Skeletal muscle satellite cell (primary cell): ENCODE measurements at regions not wholly inside any gene's neighbourhood (a gene's known extent, or its start where the extent isn't known, plus 50 kb on each side); places are given as distances from the start of the nearest gene placed in this dataset.

Experiments used
- H3K27me3 ChIP-seq: 2 replicates; pipeline ENCODE4 v1.7.0; 2013; ENCODE audit warnings: low read length; ENCODE audit not compliant: control insufficient read depth, insufficient read depth
- H3K36me3 ChIP-seq: 2 replicates; pipeline ENCODE4 v1.7.0; 2013; ENCODE audit warnings: mild to moderate bottlenecking, control low read depth, low read length; ENCODE audit not compliant: insufficient read depth
- H3K4me1 ChIP-seq: 2 replicates; pipeline ENCODE4 v1.7.0; 2013; ENCODE audit warnings: low read length; ENCODE audit not compliant: control insufficient read depth, insufficient read depth
- H3K4me2 ChIP-seq: 2 replicates; pipeline ENCODE4 v1.7.0; 2013; ENCODE audit warnings: mild to moderate bottlenecking, low read length
- H3K4me3 ChIP-seq: 2 replicates; pipeline ENCODE4 v1.7.0; 2013; ENCODE audit warnings: low read length
- H3K9ac ChIP-seq: 2 replicates; pipeline ENCODE4 v1.7.0; 2013; ENCODE audit warnings: mild to moderate bottlenecking, low read depth, low read length, moderate library complexity
- H3K9me3 ChIP-seq: replicated peaks from 2 replicates; pipeline ENCODE4 v1.7.0; 2013; ENCODE audit warnings: mild to moderate bottlenecking, control low read depth, low read length

- H3K36me3 ChIP-seq, result no peaks in the 10 kb centered on the region
Observed at GRCh38 chr4:64216741-64217140, 192.5 kb downstream of the TECRL start.

GRCh38 chr4:64205376-64205775 is 203.9 kb downstream of the TECRL start:
- Histone ChIP-seq H3K9ac (no peak overlapping the region), H3K9me3 (no peaks in the 10 kb centered on the region), H3K4me2 (no peak overlapping the region), H3K36me3 (no peaks in the 10 kb centered on the region), H3K27me3 (no peaks in the 10 kb centered on the region), H3K4me3 (no peak overlapping the region), H3K4me1 (no peaks in the 10 kb centered on the region)

More at GRCh38 chr4:64216741-64217140, 192.5 kb downstream of the TECRL start:
- Histone ChIP-seq H3K9ac (no peak overlapping the region), H3K4me1 (no peaks in the 10 kb centered on the region), H3K4me3 (no peak overlapping the region), H3K9me3 (no peaks in the 10 kb centered on the region), H3K4me2 (no peak overlapping the region), H3K27me3 (no peaks in the 10 kb centered on the region)

GRCh38 chr4:64200001-64200555 is 209.2 kb downstream of the TECRL start:
- H3K27me3 ChIP-seq, result no peaks in the 10 kb centered on the region
- H3K4me2 ChIP-seq, result no peak overlapping the region
- no peak overlapping the region for H3K9ac ChIP-seq
- H3K4me1 ChIP-seq, result no peaks in the 10 kb centered on the region
- no peaks in the 10 kb centered on the region for H3K9me3 ChIP-seq
- H3K4me3 ChIP-seq, result no peak overlapping the region
- H3K36me3 ChIP-seq, result no peaks in the 10 kb centered on the region

GRCh38 chr4:64195582-64195981 is 213.7 kb downstream of the TECRL start:
- Histone ChIP-seq H3K4me1 (no peaks in the 10 kb centered on the region), H3K36me3 (no peaks in the 10 kb centered on the region), H3K9me3 (no peaks in the 10 kb centered on the region), H3K4me3 (no peak overlapping the region), H3K9ac (no peak overlapping the region), H3K4me2 (no peak overlapping the region), H3K27me3 (no peaks in the 10 kb centered on the region)

GRCh38 chr4:64192731-64193412 is 216.4 kb downstream of the TECRL start:
- Histone ChIP-seq H3K9me3 (no peaks in the 10 kb centered on the region), H3K27me3 (no peaks in the 10 kb centered on the region), H3K4me1 (no peaks in the 10 kb centered on the region), H3K4me3 (no peak overlapping the region), H3K9ac (no peak overlapping the region), H3K4me2 (no peak overlapping the region), H3K36me3 (no peaks in the 10 kb centered on the region)

GRCh38 chr4:64174247-64174882 is 234.9 kb downstream of the TECRL start:
- H3K36me3 ChIP-seq, result no peaks in the 10 kb centered on the region
- no peak overlapping the region for H3K4me2 ChIP-seq
- no peak overlapping the region for H3K9ac ChIP-seq
- H3K27me3 ChIP-seq, result no peaks in the 10 kb centered on the region
- peaks cover 2% of the 10 kb centered on the region for H3K9me3 ChIP-seq
- no peak overlapping the region for H3K4me3 ChIP-seq
- H3K4me1 ChIP-seq, result no peaks in the 10 kb centered on the region

GRCh38 chr4:64166365-64166764 is 242.9 kb downstream of the TECRL start:
- no peaks in the 10 kb centered on the region for H3K27me3 ChIP-seq
- no peak overlapping the region for H3K9ac ChIP-seq
- no peak overlapping the region for H3K4me2 ChIP-seq
- H3K4me3 ChIP-seq, result no peak overlapping the region
- no peaks in the 10 kb centered on the region for H3K9me3 ChIP-seq
- no peaks in the 10 kb centered on the region for H3K4me1 ChIP-seq
- no peaks in the 10 kb centered on the region for H3K36me3 ChIP-seq

- H3K4me3 ChIP-seq, result peak overlapping the region; percentile 56
Observed at GRCh38 chr4:64158648-64159326, 250.5 kb downstream of the TECRL start.

GRCh38 chr4:64157397-64157796 is 251.9 kb downstream of the TECRL start:
- Histone ChIP-seq H3K9me3 (no peaks in the 10 kb centered on the region), H3K9ac (no peak overlapping the region), H3K27me3 (no peaks in the 10 kb centered on the region), H3K4me1 (no peaks in the 10 kb centered on the region), H3K36me3 (no peaks in the 10 kb centered on the region), H3K4me3 (no peak overlapping the region), H3K4me2 (no peak overlapping the region)

More at GRCh38 chr4:64158648-64159326, 250.5 kb downstream of the TECRL start:
- Histone ChIP-seq H3K9me3 (no peaks in the 10 kb centered on the region), H3K27me3 (no peaks in the 10 kb centered on the region), H3K4me2 (peak overlapping the region; percentile 76), H3K36me3 (no peaks in the 10 kb centered on the region), H3K9ac (peak overlapping the region; percentile 46), H3K4me1 (no peaks in the 10 kb centered on the region)

GRCh38 chr4:64156253-64156652 is 253.0 kb downstream of the TECRL start:
- Histone ChIP-seq H3K36me3 (no peaks in the 10 kb centered on the region), H3K4me2 (no peak overlapping the region), H3K9me3 (no peaks in the 10 kb centered on the region), H3K9ac (no peak overlapping the region), H3K4me3 (no peak overlapping the region), H3K27me3 (no peaks in the 10 kb centered on the region), H3K4me1 (no peaks in the 10 kb centered on the region)

GRCh38 chr4:64146030-64146429 is 263.2 kb downstream of the TECRL start:
- Histone ChIP-seq H3K4me3 (no peak overlapping the region), H3K4me2 (no peak overlapping the region), H3K9ac (no peak overlapping the region), H3K27me3 (no peaks in the 10 kb centered on the region), H3K9me3 (no peaks in the 10 kb centered on the region), H3K4me1 (no peaks in the 10 kb centered on the region), H3K36me3 (no peaks in the 10 kb centered on the region)
